HL-60 (cell line): ENCODE measurements at regions not wholly inside any gene's neighbourhood (a gene's known extent, or its start where the extent isn't known, plus 50 kb on each side); places are given as distances from the start of the nearest gene placed in this dataset.
A peak's percentile ranks its signal among the peaks of the same experiment; 100 is the strongest.
"Not testable (repeated sequence)": the region's sequence is repeated elsewhere in the genome, so short reads cannot be mapped to it uniquely, and the experiment has no call there.

Experiments used
- DNase-seq, 2 experiments: peaks; one replicate each; pipeline ENCODE4 v3.0.0-alpha.2; 2010 to 2020; ENCODE audit warnings: low read depth in 1 of 2, low spot score in 1 of 2
- H3K27ac ChIP-seq: fragments of 250-450 bp; sonication (Bioruptor Pico); replicated peaks from 2 replicates; pipeline ENCODE4 v1.5.1; 2020; ENCODE audit warnings: mild to moderate bottlenecking, moderate library complexity
- H3K27me3 ChIP-seq: fragments of 250-450 bp; sonication (Bioruptor Pico); 2 replicates; pipeline ENCODE4 v1.5.1; 2021; ENCODE audit warnings: mild to moderate bottlenecking, moderate library complexity; ENCODE audit not compliant: insufficient read depth, poor library complexity, severe bottlenecking
- H3K4me3 ChIP-seq: replicated peaks from 2 replicates; pipeline ENCODE4 v1.5.1; 2011; ENCODE audit warnings: mild to moderate bottlenecking, control low read depth, low read length; ENCODE audit not compliant: insufficient read depth
- CTCF ChIP-seq: IDR thresholded peaks from one replicate; pipeline ENCODE4 v1.5.1; 2011; ENCODE audit warnings: low read length, control low read depth, inconsistent platforms; ENCODE audit not compliant: insufficient read depth
- GABPA ChIP-seq: IDR thresholded peaks from 2 replicates; pipeline ENCODE4 v1.6.1; 2012; ENCODE audit warnings: low read depth
- POLR2AphosphoS5 ChIP-seq: IDR thresholded peaks from 2 replicates; pipeline ENCODE4 v1.6.1; 2012; ENCODE audit warnings: low read depth
- REST ChIP-seq: IDR thresholded peaks from 2 replicates; pipeline ENCODE4 v1.6.1; 2012; ENCODE audit warnings: low read depth; ENCODE audit not compliant: insufficient replicate concordance
- SPI1 ChIP-seq: IDR thresholded peaks from 2 replicates; pipeline ENCODE4 v1.6.1; 2012; ENCODE audit warnings: low read depth, mild to moderate bottlenecking, borderline replicate concordance

- no peak overlapping the region for H3K27ac ChIP-seq
- DNase-seq: peak in 1 of 2 experiments; percentile 49
- H3K4me3 ChIP-seq: no peak overlapping the region
- TF ChIP-seq REST: no peak
- H3K27me3 ChIP-seq: no peaks in the 10 kb centered on the region
Measured at GRCh38 chr6:7021301-7021700, 86.5 kb upstream of the RREB1 start.

GRCh38 chr6:7025861-7026260 is 81.9 kb upstream of the RREB1 start:
- DNase-seq: no peak
- no peak overlapping the region for H3K27ac ChIP-seq
- no peak overlapping the region for H3K4me3 ChIP-seq
- no peaks in the 10 kb centered on the region for H3K27me3 ChIP-seq
- no peak for TF ChIP-seq POLR2AphosphoS5
- TF ChIP-seq CTCF: no peak
- TF ChIP-seq GABPA: no peak
- no peak for TF ChIP-seq REST
- no peak for TF ChIP-seq SPI1

GRCh38 chr6:7028963-7029362 is 78.8 kb upstream of the RREB1 start:
- H3K27ac ChIP-seq: not testable (repeated sequence)

GRCh38 chr6:7030968-7031367 is 76.8 kb upstream of the RREB1 start:
- not testable (repeated sequence) for DNase-seq, H3K27ac ChIP-seq, H3K4me3 ChIP-seq, H3K27me3 ChIP-seq

More at GRCh38 chr6:7028963-7029362, 78.8 kb upstream of the RREB1 start:
- not testable (repeated sequence) for H3K27me3 ChIP-seq, H3K4me3 ChIP-seq, DNase-seq

- no peak for TF ChIP-seq CTCF
- no peak for TF ChIP-seq REST
- H3K27me3 ChIP-seq: no peaks in the 10 kb centered on the region
- no peak overlapping the region for H3K4me3 ChIP-seq
- H3K27ac ChIP-seq: no peak overlapping the region
- DNase-seq: peak in 1 of 2 experiments; percentile 39
Measured at GRCh38 chr6:7033202-7033601, 74.6 kb upstream of the RREB1 start.
